WTC11 (cell line): ENCODE measurements at regions not wholly inside any gene's neighbourhood (a gene's known extent, or its start where the extent isn't known, plus 50 kb on each side); places are given as distances from the start of the nearest gene placed in this dataset.

ENCODE experiments used
- ATAC-seq: fragments of 200-7000 bp; cut with Tn5 transposase; 2 replicates; pipeline ENCODE4 v1.10.0; 2021; ENCODE audit warnings: mild to moderate bottlenecking, moderate library complexity
- CTCF ChIA-PET: fragments of 300-600 bp; sonication (Branson Sonifier 250); formaldehyde crosslinking; loops from one replicate; lab custom pipeline; 2021; ENCODE audit warnings: antibody characterized with exemption; lab: Charles Lee
- POLR2A ChIA-PET: fragments of 350-600 bp; sonication (Branson Sonifier 250); formaldehyde crosslinking; loops from one replicate; lab custom pipeline; 2021; ENCODE audit warnings: antibody characterized with exemption; lab: Charles Lee
- DNase-seq: peaks from one replicate; pipeline ENCODE4 v3.0.0; 2021; ENCODE audit warnings: low spot score
- H3K27ac Mint-ChIP-seq: 2 replicates; pipeline ENCODE4 v1.8.0; 2021; ENCODE audit warnings: mixed read lengths
- H3K27me3 Mint-ChIP-seq: 2 replicates; pipeline ENCODE4 v1.8.0; 2021; ENCODE audit warnings: low read depth, mild to moderate bottlenecking, moderate library complexity, mixed read lengths
- H3K36me3 Mint-ChIP-seq: 2 replicates; pipeline ENCODE4 v1.8.0; 2021; ENCODE audit warnings: mixed read lengths
- H3K4me1 Mint-ChIP-seq: 2 replicates; pipeline ENCODE4 v1.8.0; 2022; ENCODE audit warnings: mixed read lengths
- H3K4me3 Mint-ChIP-seq: 2 replicates; pipeline ENCODE4 v1.8.0; 2021; ENCODE audit warnings: mild to moderate bottlenecking, moderate library complexity, mixed read lengths
- H3K9me3 Mint-ChIP-seq: 2 replicates; pipeline ENCODE4 v1.8.0; 2021; ENCODE audit warnings: mixed read lengths
- AFF4 ChIP-seq: sonication (generic); formaldehyde crosslinking; IDR thresholded peaks from 2 replicates; pipeline ENCODE4 v1.8.1; 2023; ENCODE audit warnings: mild to moderate bottlenecking, missing genetic modification reagents, borderline replicate concordance
- CBFB ChIP-seq: sonication (generic); formaldehyde crosslinking; IDR thresholded peaks from 2 replicates; pipeline ENCODE4 v1.8.1; 2022; ENCODE audit warnings: mild to moderate bottlenecking, low read depth, missing genetic modification reagents
- EMX1 ChIP-seq: fragments of 250-450 bp; sonication (Bioruptor Pico); IDR thresholded peaks from 2 replicates; pipeline ENCODE4 v1.8.0; 2021; ENCODE audit warnings: mild to moderate bottlenecking
- ERG ChIP-seq: fragments of 250-450 bp; sonication (Bioruptor Pico); IDR thresholded peaks from 2 replicates; pipeline ENCODE4 v1.8.0; 2021; ENCODE audit warnings: mild to moderate bottlenecking
- GRHL2 ChIP-seq: fragments of 250-450 bp; sonication (Bioruptor Pico); IDR thresholded peaks from 2 replicates; pipeline ENCODE4 v1.8.0; 2022; ENCODE audit warnings: mild to moderate bottlenecking, moderate library complexity; ENCODE audit not compliant: insufficient replicate concordance, severe bottlenecking
- KAT7 ChIP-seq: sonication (generic); formaldehyde crosslinking; IDR thresholded peaks from 2 replicates; pipeline ENCODE4 v1.8.1; 2023; ENCODE audit warnings: missing genetic modification reagents, mild to moderate bottlenecking, borderline replicate concordance
- MXD4 ChIP-seq: fragments of 250-450 bp; sonication (Bioruptor Pico); IDR thresholded peaks from 2 replicates; pipeline ENCODE4 v1.8.0; 2021; ENCODE audit warnings: mild to moderate bottlenecking, moderate library complexity, borderline replicate concordance
- NR3C1 ChIP-seq: sonication (generic); formaldehyde crosslinking; conservative IDR thresholded peaks from 2 replicates; pipeline ENCODE4 v1.8.1; 2023; ENCODE audit warnings: low read depth, mild to moderate bottlenecking, missing genetic modification reagents
- SOX15 ChIP-seq: fragments of 250-450 bp; sonication (Bioruptor Pico); IDR thresholded peaks from 2 replicates; pipeline ENCODE4 v1.9.0; 2021; ENCODE audit warnings: mild to moderate bottlenecking
- ZNF219 ChIP-seq: sonication (generic); formaldehyde crosslinking; IDR thresholded peaks from 2 replicates; pipeline ENCODE4 v1.8.0; 2023; ENCODE audit warnings: missing genetic modification reagents, mild to moderate bottlenecking, borderline replicate concordance
- ZNF263 ChIP-seq: sonication (generic); formaldehyde crosslinking; IDR thresholded peaks from 2 replicates; pipeline ENCODE4 v1.8.1; 2022; ENCODE audit warnings: low read depth, mild to moderate bottlenecking, moderate library complexity, missing genetic modification reagents
- ZNF396 ChIP-seq: fragments of 250-450 bp; sonication (Bioruptor Pico); IDR thresholded peaks from 2 replicates; pipeline ENCODE4 v1.8.0; 2021; ENCODE audit warnings: mild to moderate bottlenecking, moderate library complexity, borderline replicate concordance
- ZNF423 ChIP-seq: fragments of 250-450 bp; sonication (Bioruptor Pico); IDR thresholded peaks from 2 replicates; pipeline ENCODE4 v2.1.2; 2022; ENCODE audit warnings: mild to moderate bottlenecking, moderate library complexity
- ZNF512 ChIP-seq: sonication (generic); formaldehyde crosslinking; IDR thresholded peaks from 2 replicates; pipeline ENCODE4 v1.8.1; 2022; ENCODE audit warnings: missing genetic modification reagents, borderline replicate concordance
- TF ChIP-seq, protein P1 (sequence below): sonication (generic); formaldehyde crosslinking; IDR thresholded peaks from 2 replicates; pipeline ENCODE4 v1.8.1; 2023; ENCODE audit warnings: mild to moderate bottlenecking, moderate library complexity, missing genetic modification reagents
- TF ChIP-seq, protein P2 (sequence below): sonication (generic); formaldehyde crosslinking; IDR thresholded peaks from 2 replicates; pipeline ENCODE4 v1.8.0; 2022; ENCODE audit warnings: missing genetic modification reagents
- TF ChIP-seq, protein P3 (sequence below): sonication (generic); formaldehyde crosslinking; IDR thresholded peaks from 2 replicates; pipeline ENCODE4 v1.8.0; 2023; ENCODE audit warnings: mild to moderate bottlenecking, missing genetic modification reagents
- TF ChIP-seq, protein P4 (sequence below): fragments of 250-450 bp; sonication (Bioruptor Pico); IDR thresholded peaks from 2 replicates; pipeline ENCODE4 v1.9.0; 2021; ENCODE audit warnings: mild to moderate bottlenecking

GRCh38 chr18:9029131-9029530 lies 73.4 kb upstream of the NDUFV2 start (continued):
- TF ChIP-seq ZNF512 (CRISPR knock-in tag) = no peak
- TF ChIP-seq ERG (CRISPR knock-in tag) = no peak

GRCh38 chr18:9032519-9032918 lies 70.0 kb upstream of the NDUFV2 start:
- TF ChIP-seq, protein P1, sequence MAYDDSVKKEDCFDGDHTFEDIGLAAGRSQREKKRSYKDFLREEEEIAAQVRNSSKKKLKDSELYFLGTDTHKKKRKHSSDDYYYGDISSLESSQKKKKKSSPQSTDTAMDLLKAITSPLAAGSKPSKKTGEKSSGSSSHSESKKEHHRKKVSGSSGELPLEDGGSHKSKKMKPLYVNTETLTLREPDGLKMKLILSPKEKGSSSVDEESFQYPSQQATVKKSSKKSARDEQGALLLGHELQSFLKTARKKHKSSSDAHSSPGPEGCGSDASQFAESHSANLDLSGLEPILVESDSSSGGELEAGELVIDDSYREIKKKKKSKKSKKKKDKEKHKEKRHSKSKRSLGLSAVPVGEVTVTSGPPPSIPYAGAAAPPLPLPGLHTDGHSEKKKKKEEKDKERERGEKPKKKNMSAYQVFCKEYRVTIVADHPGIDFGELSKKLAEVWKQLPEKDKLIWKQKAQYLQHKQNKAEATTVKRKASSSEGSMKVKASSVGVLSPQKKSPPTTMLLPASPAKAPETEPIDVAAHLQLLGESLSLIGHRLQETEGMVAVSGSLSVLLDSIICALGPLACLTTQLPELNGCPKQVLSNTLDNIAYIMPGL = no peak
- TF ChIP-seq, protein P2, sequence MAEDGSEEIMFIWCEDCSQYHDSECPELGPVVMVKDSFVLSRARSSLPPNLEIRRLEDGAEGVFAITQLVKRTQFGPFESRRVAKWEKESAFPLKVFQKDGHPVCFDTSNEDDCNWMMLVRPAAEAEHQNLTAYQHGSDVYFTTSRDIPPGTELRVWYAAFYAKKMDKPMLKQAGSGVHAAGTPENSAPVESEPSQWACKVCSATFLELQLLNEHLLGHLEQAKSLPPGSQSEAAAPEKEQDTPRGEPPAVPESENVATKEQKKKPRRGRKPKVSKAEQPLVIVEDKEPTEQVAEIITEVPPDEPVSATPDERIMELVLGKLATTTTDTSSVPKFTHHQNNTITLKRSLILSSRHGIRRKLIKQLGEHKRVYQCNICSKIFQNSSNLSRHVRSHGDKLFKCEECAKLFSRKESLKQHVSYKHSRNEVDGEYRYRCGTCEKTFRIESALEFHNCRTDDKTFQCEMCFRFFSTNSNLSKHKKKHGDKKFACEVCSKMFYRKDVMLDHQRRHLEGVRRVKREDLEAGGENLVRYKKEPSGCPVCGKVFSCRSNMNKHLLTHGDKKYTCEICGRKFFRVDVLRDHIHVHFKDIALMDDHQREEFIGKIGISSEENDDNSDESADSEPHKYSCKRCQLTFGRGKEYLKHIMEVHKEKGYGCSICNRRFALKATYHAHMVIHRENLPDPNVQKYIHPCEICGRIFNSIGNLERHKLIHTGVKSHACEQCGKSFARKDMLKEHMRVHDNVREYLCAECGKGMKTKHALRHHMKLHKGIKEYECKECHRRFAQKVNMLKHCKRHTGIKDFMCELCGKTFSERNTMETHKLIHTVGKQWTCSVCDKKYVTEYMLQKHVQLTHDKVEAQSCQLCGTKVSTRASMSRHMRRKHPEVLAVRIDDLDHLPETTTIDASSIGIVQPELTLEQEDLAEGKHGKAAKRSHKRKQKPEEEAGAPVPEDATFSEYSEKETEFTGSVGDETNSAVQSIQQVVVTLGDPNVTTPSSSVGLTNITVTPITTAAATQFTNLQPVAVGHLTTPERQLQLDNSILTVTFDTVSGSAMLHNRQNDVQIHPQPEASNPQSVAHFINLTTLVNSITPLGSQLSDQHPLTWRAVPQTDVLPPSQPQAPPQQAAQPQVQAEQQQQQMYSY = no peak
- TF ChIP-seq CBFB (CRISPR knock-in tag) (no peak), MXD4 (CRISPR knock-in tag) (no peak), EMX1 (no peak), ZNF423 (no peak), ZNF396 (CRISPR knock-in tag) (no peak), ZNF263 (CRISPR knock-in tag) (no peak), NR3C1 (no peak), ZNF219 (CRISPR knock-in tag) (no peak), SOX15 (CRISPR knock-in tag) (no peak), KAT7 (no peak), GRHL2 (CRISPR knock-in tag) (no peak), AFF4 (CRISPR knock-in tag) (no peak)
- TF ChIP-seq, protein P3, sequence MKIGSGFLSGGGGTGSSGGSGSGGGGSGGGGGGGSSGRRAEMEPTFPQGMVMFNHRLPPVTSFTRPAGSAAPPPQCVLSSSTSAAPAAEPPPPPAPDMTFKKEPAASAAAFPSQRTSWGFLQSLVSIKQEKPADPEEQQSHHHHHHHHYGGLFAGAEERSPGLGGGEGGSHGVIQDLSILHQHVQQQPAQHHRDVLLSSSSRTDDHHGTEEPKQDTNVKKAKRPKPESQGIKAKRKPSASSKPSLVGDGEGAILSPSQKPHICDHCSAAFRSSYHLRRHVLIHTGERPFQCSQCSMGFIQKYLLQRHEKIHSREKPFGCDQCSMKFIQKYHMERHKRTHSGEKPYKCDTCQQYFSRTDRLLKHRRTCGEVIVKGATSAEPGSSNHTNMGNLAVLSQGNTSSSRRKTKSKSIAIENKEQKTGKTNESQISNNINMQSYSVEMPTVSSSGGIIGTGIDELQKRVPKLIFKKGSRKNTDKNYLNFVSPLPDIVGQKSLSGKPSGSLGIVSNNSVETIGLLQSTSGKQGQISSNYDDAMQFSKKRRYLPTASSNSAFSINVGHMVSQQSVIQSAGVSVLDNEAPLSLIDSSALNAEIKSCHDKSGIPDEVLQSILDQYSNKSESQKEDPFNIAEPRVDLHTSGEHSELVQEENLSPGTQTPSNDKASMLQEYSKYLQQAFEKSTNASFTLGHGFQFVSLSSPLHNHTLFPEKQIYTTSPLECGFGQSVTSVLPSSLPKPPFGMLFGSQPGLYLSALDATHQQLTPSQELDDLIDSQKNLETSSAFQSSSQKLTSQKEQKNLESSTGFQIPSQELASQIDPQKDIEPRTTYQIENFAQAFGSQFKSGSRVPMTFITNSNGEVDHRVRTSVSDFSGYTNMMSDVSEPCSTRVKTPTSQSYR (CRISPR knock-in tag) = no peak
- TF ChIP-seq, protein P4, sequence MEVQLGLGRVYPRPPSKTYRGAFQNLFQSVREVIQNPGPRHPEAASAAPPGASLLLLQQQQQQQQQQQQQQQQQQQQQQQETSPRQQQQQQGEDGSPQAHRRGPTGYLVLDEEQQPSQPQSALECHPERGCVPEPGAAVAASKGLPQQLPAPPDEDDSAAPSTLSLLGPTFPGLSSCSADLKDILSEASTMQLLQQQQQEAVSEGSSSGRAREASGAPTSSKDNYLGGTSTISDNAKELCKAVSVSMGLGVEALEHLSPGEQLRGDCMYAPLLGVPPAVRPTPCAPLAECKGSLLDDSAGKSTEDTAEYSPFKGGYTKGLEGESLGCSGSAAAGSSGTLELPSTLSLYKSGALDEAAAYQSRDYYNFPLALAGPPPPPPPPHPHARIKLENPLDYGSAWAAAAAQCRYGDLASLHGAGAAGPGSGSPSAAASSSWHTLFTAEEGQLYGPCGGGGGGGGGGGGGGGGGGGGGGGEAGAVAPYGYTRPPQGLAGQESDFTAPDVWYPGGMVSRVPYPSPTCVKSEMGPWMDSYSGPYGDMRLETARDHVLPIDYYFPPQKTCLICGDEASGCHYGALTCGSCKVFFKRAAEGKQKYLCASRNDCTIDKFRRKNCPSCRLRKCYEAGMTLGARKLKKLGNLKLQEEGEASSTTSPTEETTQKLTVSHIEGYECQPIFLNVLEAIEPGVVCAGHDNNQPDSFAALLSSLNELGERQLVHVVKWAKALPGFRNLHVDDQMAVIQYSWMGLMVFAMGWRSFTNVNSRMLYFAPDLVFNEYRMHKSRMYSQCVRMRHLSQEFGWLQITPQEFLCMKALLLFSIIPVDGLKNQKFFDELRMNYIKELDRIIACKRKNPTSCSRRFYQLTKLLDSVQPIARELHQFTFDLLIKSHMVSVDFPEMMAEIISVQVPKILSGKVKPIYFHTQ (CRISPR knock-in tag) = no peak
- CTCF ChIA-PET = no interaction called here
- no peak overlapping the region for H3K27ac Mint-ChIP-seq
- POLR2A ChIA-PET = no interaction called here
- no peak overlapping the region for H3K4me3 Mint-ChIP-seq
- H3K36me3 Mint-ChIP-seq = no peaks in the 10 kb centered on the region
- no peaks in the 10 kb centered on the region for H3K4me1 Mint-ChIP-seq
- 0 out of 2 replicates have a peak, but pooled peaks cover 4% of the 10 kb centered on the region for H3K9me3 Mint-ChIP-seq
- no peak for ATAC-seq
- no peak for DNase-seq
- H3K27me3 Mint-ChIP-seq = no peaks in the 10 kb centered on the region
